Choroid plexus epithelial cell (primary cell): ENCODE measurements at regions not wholly inside any gene's neighbourhood (a gene's known extent, or its start where the extent isn't known, plus 50 kb on each side); places are given as distances from the start of the nearest gene placed in this dataset.

Source experiments
- DNase-seq: peaks from one replicate; pipeline ENCODE4 v3.0.0-alpha.2; 2010; ENCODE audit warnings: low read depth
- H3K4me3 ChIP-seq: 2 replicates; pipeline ENCODE4 v1.5.1; 2011; ENCODE audit warnings: low read depth, mild to moderate bottlenecking, control low read depth, low read length, moderate library complexity
- CTCF ChIP-seq: conservative IDR thresholded peaks from 2 replicates; pipeline ENCODE4 v1.5.1; 2011; ENCODE audit warnings: low read depth, mild to moderate bottlenecking, control low read depth, inconsistent platforms, low read length, moderate library complexity

- no peak for TF ChIP-seq CTCF
- no peak overlapping the region for H3K4me3 ChIP-seq
- DNase-seq = no peak
Observed at GRCh38 chr2:168314236-168314635, 66.8 kb upstream of the STK39 start.

GRCh38 chr2:168315331-168316072 lies 68.1 kb upstream of the STK39 start:
- no peak for DNase-seq
- no peak overlapping the region for H3K4me3 ChIP-seq
- no peak for TF ChIP-seq CTCF

- DNase-seq = peak; percentile 41
- no peak for TF ChIP-seq CTCF
- H3K4me3 ChIP-seq = no peak overlapping the region
Observed at GRCh38 chr2:168316073-168316440, 68.7 kb upstream of the STK39 start.

- TF ChIP-seq CTCF = no peak
- no peak for DNase-seq
- no peak overlapping the region for H3K4me3 ChIP-seq
Observed at GRCh38 chr2:168317282-168317681, 69.9 kb upstream of the STK39 start.

GRCh38 chr2:168320267-168320666 lies 72.9 kb upstream of the STK39 start:
- no peak for TF ChIP-seq CTCF
- no peak overlapping the region for H3K4me3 ChIP-seq
- DNase-seq = no peak

GRCh38 chr2:168322325-168323007 lies 75.1 kb upstream of the STK39 start:
- no peak for DNase-seq
- no peak for TF ChIP-seq CTCF
- H3K4me3 ChIP-seq = no peak overlapping the region
